Activated naive CD4-positive, alpha-beta T cell treated with anti-CD3 and anti-CD28 coated beads for 36 hours (primary cell): ENCODE measurements at regions not wholly inside any gene's neighbourhood (a gene's known extent, or its start where the extent isn't known, plus 50 kb on each side); places are given as distances from the start of the nearest gene placed in this dataset.
"Not testable (repeated sequence)": the region's sequence is repeated elsewhere in the genome, so short reads cannot be mapped to it uniquely, and the experiment has no call there.

Source experiments
- CTCF ChIA-PET: fragments of 350-600 bp; sonication (Branson Sonifier 250); formaldehyde crosslinking; loops from one replicate; lab custom pipeline; 2021; ENCODE audit warnings: antibody characterized with exemption; lab: Charles Lee
- DNase-seq: peaks from one replicate; pipeline ENCODE4 v3.0.0-alpha.2; 2020
- H3K27ac Mint-ChIP-seq: one replicate; pipeline ENCODE4 v1.8.0; 2021; ENCODE audit warnings: mild to moderate bottlenecking, mixed read lengths
- H3K27me3 Mint-ChIP-seq: one replicate; pipeline ENCODE4 v1.8.0; 2021; ENCODE audit warnings: low read depth, mixed read lengths
- H3K36me3 Mint-ChIP-seq: one replicate; pipeline ENCODE4 v1.8.0; 2021; ENCODE audit warnings: low read depth, mixed read lengths
- H3K4me1 Mint-ChIP-seq: one replicate; pipeline ENCODE4 v1.8.0; 2021; ENCODE audit warnings: low read depth, mixed read lengths
- H3K4me3 Mint-ChIP-seq: one replicate; pipeline ENCODE4 v1.8.0; 2021; ENCODE audit warnings: mild to moderate bottlenecking, moderate library complexity, mixed read lengths
- H3K9me3 Mint-ChIP-seq: one replicate; pipeline ENCODE4 v1.8.0; 2021; ENCODE audit warnings: mixed read lengths
- intact Hi-C: fragments of 100-400 bp; cut with micrococcal nuclease; formaldehyde crosslinking; loops from one replicate; pipeline ENCODE4 v1.15.1; 2023

GRCh38 chr11:3511416-3512132, 130.2 kb downstream of the ART5 start:
- DNase-seq, intact Hi-C loops, H3K36me3 Mint-ChIP-seq, H3K9me3 Mint-ChIP-seq, H3K27me3 Mint-ChIP-seq: not testable (repeated sequence)
- peak overlapping the region; percentile 58 for H3K27ac Mint-ChIP-seq
- peak overlapping the region; percentile 60 for H3K4me3 Mint-ChIP-seq
- peaks cover 15% of the 10 kb centered on the region for H3K4me1 Mint-ChIP-seq
- CTCF ChIA-PET, result interaction anchor here (0.7 kb wide), 1 partner anchor 58 kb away, joined by 4 read pairs; no protein-coding TSS in a partner anchor

- H3K36me3 Mint-ChIP-seq, DNase-seq, intact Hi-C loops, H3K27ac Mint-ChIP-seq, H3K9me3 Mint-ChIP-seq, H3K27me3 Mint-ChIP-seq, H3K4me3 Mint-ChIP-seq, CTCF ChIA-PET: not testable (repeated sequence)
- peaks cover 20% of the 10 kb centered on the region for H3K4me1 Mint-ChIP-seq
Observed at GRCh38 chr11:3509563-3509962, 130.6 kb upstream of the ZNF195 start.

GRCh38 chr11:3499198-3499597, 120.3 kb upstream of the ZNF195 start:
- CTCF ChIA-PET, H3K36me3 Mint-ChIP-seq, H3K4me1 Mint-ChIP-seq, H3K4me3 Mint-ChIP-seq, H3K27ac Mint-ChIP-seq, H3K9me3 Mint-ChIP-seq, intact Hi-C loops, DNase-seq, H3K27me3 Mint-ChIP-seq: not testable (repeated sequence)

GRCh38 chr11:3498356-3498755, 119.4 kb upstream of the ZNF195 start:
- H3K36me3 Mint-ChIP-seq, DNase-seq, intact Hi-C loops, H3K4me1 Mint-ChIP-seq, H3K27ac Mint-ChIP-seq, H3K27me3 Mint-ChIP-seq, CTCF ChIA-PET, H3K4me3 Mint-ChIP-seq, H3K9me3 Mint-ChIP-seq: not testable (repeated sequence)

- intact Hi-C loops, CTCF ChIA-PET, H3K36me3 Mint-ChIP-seq, H3K9me3 Mint-ChIP-seq, H3K4me1 Mint-ChIP-seq, H3K4me3 Mint-ChIP-seq, H3K27ac Mint-ChIP-seq, H3K27me3 Mint-ChIP-seq, DNase-seq: not testable (repeated sequence)
Observed at GRCh38 chr11:3493152-3493551, 114.2 kb upstream of the ZNF195 start.

GRCh38 chr11:3488003-3488402, 109.1 kb upstream of the ZNF195 start:
- H3K9me3 Mint-ChIP-seq, H3K4me1 Mint-ChIP-seq, H3K27me3 Mint-ChIP-seq, intact Hi-C loops, DNase-seq, CTCF ChIA-PET, H3K27ac Mint-ChIP-seq, H3K36me3 Mint-ChIP-seq, H3K4me3 Mint-ChIP-seq: not testable (repeated sequence)

- CTCF ChIA-PET, H3K27me3 Mint-ChIP-seq, DNase-seq, H3K4me1 Mint-ChIP-seq, H3K27ac Mint-ChIP-seq, H3K36me3 Mint-ChIP-seq, H3K4me3 Mint-ChIP-seq, H3K9me3 Mint-ChIP-seq, intact Hi-C loops: not testable (repeated sequence)
Observed at GRCh38 chr11:3485737-3486136, 106.8 kb upstream of the ZNF195 start.

GRCh38 chr11:3476937-3477885, 98.3 kb upstream of the ZNF195 start:
- not testable (repeated sequence) for H3K27me3 Mint-ChIP-seq, H3K27ac Mint-ChIP-seq, H3K4me1 Mint-ChIP-seq, H3K4me3 Mint-ChIP-seq, H3K36me3 Mint-ChIP-seq, H3K9me3 Mint-ChIP-seq
- DNase-seq, result peak; percentile 26
- CTCF ChIA-PET, result interaction anchor here (0.9 to 1.5 kb wide), 3 partner anchors 103 to 136 kb away, joined by 3 to 4 read pairs (median 3); no protein-coding TSS in a partner anchor
- intact Hi-C loops, result loop anchor here (1.0 kb wide), 1 partner anchor 132 kb away; no protein-coding TSS in a partner anchor

- not testable (repeated sequence) for H3K4me1 Mint-ChIP-seq, H3K27ac Mint-ChIP-seq, H3K27me3 Mint-ChIP-seq, H3K9me3 Mint-ChIP-seq, H3K36me3 Mint-ChIP-seq, H3K4me3 Mint-ChIP-seq, DNase-seq
- intact Hi-C loops, result loop anchor here (1.0 kb wide), 1 partner anchor 133 kb away; no protein-coding TSS in a partner anchor
- CTCF ChIA-PET, result interaction anchor here (1.5 kb wide), 1 partner anchor 132 kb away, joined by 3 read pairs; no protein-coding TSS in a partner anchor
Observed at GRCh38 chr11:3476084-3476936, 97.4 kb upstream of the ZNF195 start.

- intact Hi-C loops, H3K27me3 Mint-ChIP-seq, CTCF ChIA-PET, H3K36me3 Mint-ChIP-seq, H3K9me3 Mint-ChIP-seq, H3K27ac Mint-ChIP-seq, DNase-seq, H3K4me1 Mint-ChIP-seq, H3K4me3 Mint-ChIP-seq: not testable (repeated sequence)
Observed at GRCh38 chr11:3468963-3469362, 90.0 kb upstream of the ZNF195 start.

- H3K4me3 Mint-ChIP-seq, CTCF ChIA-PET, intact Hi-C loops, DNase-seq, H3K9me3 Mint-ChIP-seq, H3K36me3 Mint-ChIP-seq, H3K27ac Mint-ChIP-seq, H3K4me1 Mint-ChIP-seq, H3K27me3 Mint-ChIP-seq: not testable (repeated sequence)
Observed at GRCh38 chr11:3467599-3467998, 88.7 kb upstream of the ZNF195 start.

GRCh38 chr11:3455666-3456065, 76.7 kb upstream of the ZNF195 start:
- H3K36me3 Mint-ChIP-seq, H3K9me3 Mint-ChIP-seq, CTCF ChIA-PET, H3K4me1 Mint-ChIP-seq, H3K27me3 Mint-ChIP-seq, H3K27ac Mint-ChIP-seq: not testable (repeated sequence)
- peak overlapping the region; percentile 41 for H3K4me3 Mint-ChIP-seq
- intact Hi-C loops, result loop anchor here (2.0 to 5.0 kb wide), 2 partner anchors 153 to 617 kb away; no protein-coding TSS in a partner anchor
- DNase-seq, result peak; percentile 16
